ENCODE measurements at regions not wholly inside any gene's neighbourhood (a gene's known extent, or its start where the extent isn't known, plus 50 kb on each side); places are given as distances from the start of the nearest gene placed in this dataset.

DNA sequence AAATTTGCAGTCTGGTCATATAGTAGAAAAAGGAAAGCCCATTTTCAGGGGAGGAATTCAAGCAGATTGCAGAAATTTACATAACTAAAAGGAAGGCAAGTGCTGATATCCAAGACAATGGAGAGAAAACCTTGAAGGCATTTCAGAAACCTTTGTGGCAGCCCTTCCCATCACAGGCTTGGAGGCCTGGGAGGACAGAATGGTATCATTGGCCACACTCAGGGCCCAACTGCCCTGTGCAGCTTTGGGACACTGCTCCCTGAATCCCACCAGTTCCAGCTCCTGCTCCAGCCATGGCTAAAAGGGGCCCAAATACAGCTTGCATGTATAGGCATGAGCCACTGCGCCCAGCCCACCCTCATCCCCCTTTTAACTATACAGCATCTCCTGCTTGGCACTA is 81.1 kb upstream of the NYAP2 start:
- no peaks in the 10 kb centered on the region for H3K36me3 ChIP-seq (replicated peaks)
- no peak overlapping the region for H3K4me3 ChIP-seq (ENCODE audit: low read depth, low read length)
- no peak for DNase-seq
- H3K27ac ChIP-seq = no peak overlapping the region
- H3K27me3 ChIP-seq (replicated peaks) = no peaks in the 10 kb centered on the region
- in situ Hi-C loops (cut with HindIII; ENCODE audit: low pct_ligation_motif_present, low sequenced_read_pairs) = no loop called here
- TF ChIP-seq, protein P1, sequence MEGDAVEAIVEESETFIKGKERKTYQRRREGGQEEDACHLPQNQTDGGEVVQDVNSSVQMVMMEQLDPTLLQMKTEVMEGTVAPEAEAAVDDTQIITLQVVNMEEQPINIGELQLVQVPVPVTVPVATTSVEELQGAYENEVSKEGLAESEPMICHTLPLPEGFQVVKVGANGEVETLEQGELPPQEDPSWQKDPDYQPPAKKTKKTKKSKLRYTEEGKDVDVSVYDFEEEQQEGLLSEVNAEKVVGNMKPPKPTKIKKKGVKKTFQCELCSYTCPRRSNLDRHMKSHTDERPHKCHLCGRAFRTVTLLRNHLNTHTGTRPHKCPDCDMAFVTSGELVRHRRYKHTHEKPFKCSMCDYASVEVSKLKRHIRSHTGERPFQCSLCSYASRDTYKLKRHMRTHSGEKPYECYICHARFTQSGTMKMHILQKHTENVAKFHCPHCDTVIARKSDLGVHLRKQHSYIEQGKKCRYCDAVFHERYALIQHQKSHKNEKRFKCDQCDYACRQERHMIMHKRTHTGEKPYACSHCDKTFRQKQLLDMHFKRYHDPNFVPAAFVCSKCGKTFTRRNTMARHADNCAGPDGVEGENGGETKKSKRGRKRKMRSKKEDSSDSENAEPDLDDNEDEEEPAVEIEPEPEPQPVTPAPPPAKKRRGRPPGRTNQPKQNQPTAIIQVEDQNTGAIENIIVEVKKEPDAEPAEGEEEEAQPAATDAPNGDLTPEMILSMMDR (IDR thresholded peaks at IDR 0.05; ENCODE audit: low read depth, low read length, missing control alignments) = no peak

DNA sequence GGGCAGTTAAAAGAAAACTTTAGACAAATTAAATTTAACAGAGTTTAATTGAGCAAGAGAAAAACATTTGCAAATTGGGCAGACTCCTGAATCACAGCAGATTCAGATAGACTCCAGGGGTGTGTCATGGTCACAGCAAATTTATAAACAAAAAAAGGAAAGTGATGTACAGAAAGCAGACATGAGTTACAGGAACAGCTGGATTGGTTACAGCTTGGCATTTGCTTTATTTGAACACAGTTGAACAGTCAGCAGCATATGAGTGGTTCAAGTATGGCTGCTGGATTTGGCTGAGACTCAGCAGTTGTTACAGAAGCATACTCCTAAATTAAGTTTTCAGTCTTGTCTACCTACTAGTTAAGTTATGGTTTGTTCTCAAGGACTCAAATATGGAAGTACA is 82.3 kb upstream of the NYAP2 start:
- in situ Hi-C loops (cut with HindIII; ENCODE audit: low pct_ligation_motif_present, low sequenced_read_pairs) = no loop called here
- TF ChIP-seq, protein P1 (IDR thresholded peaks at IDR 0.05; ENCODE audit: low read depth, low read length, missing control alignments) = no peak
- Histone ChIP-seq H3K36me3 (replicated peaks) (no peaks in the 10 kb centered on the region), H3K27ac (no peak overlapping the region), H3K27me3 (replicated peaks) (no peaks in the 10 kb centered on the region), H3K4me3 (ENCODE audit: low read depth, low read length) (no peak overlapping the region)
- DNase-seq = no peak

DNA sequence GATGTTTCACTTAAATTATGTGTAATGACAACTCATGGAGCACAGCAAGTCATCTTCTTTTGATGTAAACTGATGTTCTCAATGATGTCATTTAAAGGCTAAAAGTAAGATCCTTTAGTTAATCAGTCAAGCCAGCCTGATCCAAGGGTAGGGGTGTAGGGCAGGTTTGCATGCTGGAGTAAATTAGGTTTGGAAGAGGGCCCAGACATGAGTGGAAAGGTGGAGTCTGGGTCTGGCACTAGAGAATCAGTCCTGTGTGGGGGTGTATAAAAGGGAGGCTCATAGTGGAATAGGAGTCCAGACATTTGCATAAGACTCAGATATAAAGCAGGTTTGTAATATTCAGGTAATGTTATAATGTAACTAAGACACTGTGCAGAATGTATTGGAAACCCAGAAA is 88.8 kb upstream of the NYAP2 start:
- Histone ChIP-seq H3K36me3 (replicated peaks) (no peaks in the 10 kb centered on the region), H3K27me3 (replicated peaks) (no peaks in the 10 kb centered on the region), H3K27ac (no peak overlapping the region), H3K4me3 (ENCODE audit: low read depth, low read length) (no peak overlapping the region)
- TF ChIP-seq, protein P1 (IDR thresholded peaks at IDR 0.05; ENCODE audit: low read depth, low read length, missing control alignments) = no peak
- DNase-seq = no peak
- in situ Hi-C loops (cut with HindIII; ENCODE audit: low pct_ligation_motif_present, low sequenced_read_pairs) = no loop called here

DNA sequence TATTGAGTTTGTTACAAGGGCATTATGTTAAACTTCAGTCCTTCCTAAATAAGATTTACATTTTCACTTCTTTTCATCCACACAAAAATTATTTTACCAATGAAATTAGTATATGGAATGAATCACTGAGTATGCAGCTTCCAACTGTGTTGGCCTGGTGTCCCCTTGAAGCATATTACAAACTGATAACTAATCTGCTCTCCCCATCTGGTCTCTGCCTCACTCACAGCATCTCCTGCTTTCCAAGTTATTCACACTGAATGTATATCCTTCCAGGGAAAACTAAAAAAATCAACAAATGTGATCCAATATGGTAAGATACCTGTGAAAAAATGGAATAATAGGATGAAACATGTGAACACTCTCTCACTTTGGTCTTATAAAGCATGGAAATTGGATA is 90.0 kb upstream of the NYAP2 start:
- no peaks in the 10 kb centered on the region for H3K36me3 ChIP-seq (replicated peaks)
- H3K4me3 ChIP-seq (ENCODE audit: low read depth, low read length) = no peak overlapping the region
- no peak for DNase-seq
- H3K27me3 ChIP-seq (replicated peaks) = no peaks in the 10 kb centered on the region
- no peak overlapping the region for H3K27ac ChIP-seq
- in situ Hi-C loops (cut with HindIII; ENCODE audit: low pct_ligation_motif_present, low sequenced_read_pairs) = no loop called here
- TF ChIP-seq, protein P1 (IDR thresholded peaks at IDR 0.05; ENCODE audit: low read depth, low read length, missing control alignments) = no peak

DNA sequence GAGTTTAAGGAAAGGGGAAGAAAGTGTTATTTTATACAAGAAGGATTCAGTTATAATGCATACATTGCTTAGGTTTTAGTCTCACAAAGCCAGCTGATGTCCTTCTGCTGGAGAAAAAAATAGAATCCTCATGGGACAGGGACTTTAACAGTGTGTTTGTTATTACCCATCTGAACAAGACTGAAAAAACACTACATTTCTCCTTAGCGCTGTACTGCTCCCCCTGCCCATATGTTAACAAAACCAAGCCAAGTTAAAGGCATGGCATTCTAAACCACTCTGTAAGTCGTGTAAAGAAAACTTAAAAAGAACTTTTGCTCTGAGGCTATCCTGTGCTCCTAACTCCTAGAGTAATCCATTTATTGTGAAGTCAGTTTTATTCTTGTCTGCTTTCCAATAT is 102.6 kb upstream of the NYAP2 start:
- no peaks in the 10 kb centered on the region for H3K36me3 ChIP-seq (replicated peaks)
- no peaks in the 10 kb centered on the region for H3K27me3 ChIP-seq (replicated peaks)
- TF ChIP-seq, protein P1 (IDR thresholded peaks at IDR 0.05; ENCODE audit: low read depth, low read length, missing control alignments) = no peak
- no peak overlapping the region for H3K27ac ChIP-seq
- in situ Hi-C loops (cut with HindIII; ENCODE audit: low pct_ligation_motif_present, low sequenced_read_pairs) = no loop called here
- no peak for DNase-seq
- H3K4me3 ChIP-seq (ENCODE audit: low read depth, low read length) = no peak overlapping the region

DNA sequence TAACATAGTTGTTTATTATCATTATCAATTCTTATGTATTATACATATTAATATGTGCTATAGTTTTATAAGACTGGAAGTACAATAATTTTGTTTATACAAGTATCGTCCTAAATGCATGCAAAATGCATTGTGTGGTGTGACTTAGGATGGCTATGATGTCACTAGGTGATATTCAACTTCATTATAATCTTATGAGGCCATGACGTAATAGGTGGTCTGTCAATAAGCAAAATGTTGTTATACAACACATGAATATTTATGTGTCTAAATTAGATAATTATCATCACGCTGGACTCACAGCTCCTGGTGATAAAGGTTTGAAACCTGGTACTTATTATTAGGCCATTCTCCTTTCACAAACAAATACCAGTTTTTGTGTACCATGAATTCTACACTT is 104.4 kb upstream of the NYAP2 start:
- H3K4me3 ChIP-seq (ENCODE audit: low read depth, low read length) = no peak overlapping the region
- no peaks in the 10 kb centered on the region for H3K36me3 ChIP-seq (replicated peaks)
- in situ Hi-C loops (cut with HindIII; ENCODE audit: low pct_ligation_motif_present, low sequenced_read_pairs) = no loop called here
- no peak for DNase-seq
- H3K27me3 ChIP-seq (replicated peaks) = no peaks in the 10 kb centered on the region
- TF ChIP-seq, protein P1 (IDR thresholded peaks at IDR 0.05; ENCODE audit: low read depth, low read length, missing control alignments) = no peak
- no peak overlapping the region for H3K27ac ChIP-seq
